Loucy (cell line): ENCODE measurements at regions not wholly inside any gene's neighbourhood (a gene's known extent, or its start where the extent isn't known, plus 50 kb on each side); places are given as distances from the start of the nearest gene placed in this dataset.

Source experiments
- H2AFZ ChIP-seq: fragments of 200-600 bp; sonication (generic); 2 replicates; pipeline ENCODE4 v1.6.0; 2016; ENCODE audit warnings: antibody characterized with exemption, mild to moderate bottlenecking, low read length, moderate library complexity
- H3F3A ChIP-seq: fragments of 200-600 bp; 2 replicates; pipeline ENCODE4 v1.6.0; 2016; ENCODE audit warnings: antibody characterized with exemption, low read depth, mild to moderate bottlenecking
- H3K27me3 ChIP-seq: fragments of 200-600 bp; sonication (generic); 2 replicates; pipeline ENCODE4 v1.6.1; 2014; ENCODE audit warnings: low read length, mild to moderate bottlenecking; ENCODE audit not compliant: insufficient read depth, poor library complexity, severe bottlenecking
- H3K36me3 ChIP-seq: fragments of 200-600 bp; sonication (generic); 2 replicates; pipeline ENCODE4 v1.6.1; 2016; ENCODE audit warnings: low read length; ENCODE audit not compliant: insufficient read depth
- H3K4me1 ChIP-seq: fragments of 200-600 bp; sonication (generic); 2 replicates; pipeline ENCODE4 v1.5.1; 2014; ENCODE audit warnings: low read length, mild to moderate bottlenecking; ENCODE audit not compliant: insufficient read depth, poor library complexity, severe bottlenecking
- H3K4me2 ChIP-seq: fragments of 200-600 bp; sonication (generic); 2 replicates; pipeline ENCODE4 v1.6.0; 2014; ENCODE audit warnings: antibody characterized with exemption, low read length, low read depth, mild to moderate bottlenecking; ENCODE audit not compliant: poor library complexity, severe bottlenecking
- H3K4me3 ChIP-seq: fragments of 200-600 bp; sonication (generic); 2 replicates; pipeline ENCODE4 v1.5.1; 2014; ENCODE audit warnings: low read length, mild to moderate bottlenecking, mixed read lengths; ENCODE audit not compliant: poor library complexity, severe bottlenecking
- H3K79me2 ChIP-seq: fragments of 200-600 bp; sonication (generic); 2 replicates; pipeline ENCODE4 v1.6.1; 2014; ENCODE audit warnings: low read length; ENCODE audit not compliant: insufficient read depth
- H3K9ac ChIP-seq: fragments of 200-600 bp; sonication (generic); 2 replicates; pipeline ENCODE4 v1.6.0; 2014; ENCODE audit warnings: mild to moderate bottlenecking, low read depth, low read length, moderate library complexity; ENCODE audit not compliant: poor library complexity, severe bottlenecking
- H3K9me2 ChIP-seq: fragments of 200-600 bp; sonication (generic); replicated peaks from 2 replicates; pipeline ENCODE4 v1.6.1; 2016; ENCODE audit warnings: low read depth, low read length, mixed read lengths
- H3K9me3 ChIP-seq: fragments of 200-600 bp; sonication (generic); 2 replicates; pipeline ENCODE4 v1.6.1; 2014; ENCODE audit warnings: mild to moderate bottlenecking, antibody characterized with exemption, low read length, low read depth; ENCODE audit not compliant: insufficient read depth
- H4K20me1 ChIP-seq: fragments of 200-600 bp; sonication (generic); 2 replicates; pipeline ENCODE4 v1.6.0; 2014; ENCODE audit warnings: antibody characterized with exemption, low read length, mild to moderate bottlenecking; ENCODE audit not compliant: insufficient read depth, poor library complexity, severe bottlenecking
- CTCF ChIP-seq: fragments of 200-600 bp; sonication (generic); conservative IDR thresholded peaks from 2 replicates; pipeline ENCODE4 v1.5.1; 2014; ENCODE audit warnings: mild to moderate bottlenecking, antibody characterized with exemption, low read length
- EZH2phosphoT487 ChIP-seq: fragments of 200-600 bp; IDR thresholded peaks from 2 replicates; pipeline ENCODE4 v1.6.1; 2018; ENCODE audit warnings: antibody characterized with exemption, mild to moderate bottlenecking, moderate library complexity, borderline replicate concordance

- no peaks in the 10 kb centered on the region for H3K9me3 ChIP-seq
- TF ChIP-seq EZH2phosphoT487 (no peak), CTCF (no peak)
- H4K20me1 ChIP-seq: no peaks in the 10 kb centered on the region
- no peak overlapping the region for H3K9ac ChIP-seq
- no peak overlapping the region for H3K4me3 ChIP-seq
- no peaks in the 10 kb centered on the region for H3F3A ChIP-seq
- no peaks in the 10 kb centered on the region for H3K9me2 ChIP-seq
- no peaks in the 10 kb centered on the region for H3K27me3 ChIP-seq
- H3K4me2 ChIP-seq: no peak overlapping the region
- no peak overlapping the region for H2AFZ ChIP-seq
- H3K4me1 ChIP-seq: no peaks in the 10 kb centered on the region
- no peaks in the 10 kb centered on the region for H3K36me3 ChIP-seq
- H3K79me2 ChIP-seq: no peaks in the 10 kb centered on the region
These were observed 568.2 kb upstream of the EEF2KMT start for GRCh38 chr16:5665834-5666233.

GRCh38 chr16:5653789-5654188, 556.2 kb upstream of the EEF2KMT start:
- TF ChIP-seq EZH2phosphoT487: no peak
- no peak for TF ChIP-seq CTCF

GRCh38 chr16:5653041-5653440, 555.4 kb upstream of the EEF2KMT start:
- Histone ChIP-seq H3K4me2 (no peak overlapping the region), H3K4me1 (no peaks in the 10 kb centered on the region), H3K9ac (no peak overlapping the region), H3K9me3 (no peaks in the 10 kb centered on the region), H2AFZ (no peak overlapping the region), H3F3A (no peaks in the 10 kb centered on the region), H4K20me1 (no peaks in the 10 kb centered on the region), H3K79me2 (no peaks in the 10 kb centered on the region), H3K4me3 (no peak overlapping the region), H3K27me3 (no peaks in the 10 kb centered on the region), H3K9me2 (no peaks in the 10 kb centered on the region), H3K36me3 (no peaks in the 10 kb centered on the region)
- TF ChIP-seq EZH2phosphoT487 (no peak), CTCF (no peak)

More at GRCh38 chr16:5653789-5654188, 556.2 kb upstream of the EEF2KMT start:
- Histone ChIP-seq H3K79me2 (no peaks in the 10 kb centered on the region), H3K4me3 (no peak overlapping the region), H3K27me3 (no peaks in the 10 kb centered on the region), H3K9me2 (no peaks in the 10 kb centered on the region), H3K36me3 (no peaks in the 10 kb centered on the region), H3F3A (no peaks in the 10 kb centered on the region), H3K9me3 (no peaks in the 10 kb centered on the region), H3K4me2 (no peak overlapping the region), H3K9ac (no peak overlapping the region), H3K4me1 (no peaks in the 10 kb centered on the region), H2AFZ (no peak overlapping the region), H4K20me1 (no peaks in the 10 kb centered on the region)
